Stimulated activated CD4-positive, alpha-beta T cell treated with anti-CD3 and anti-CD28 coated beads, Interleukin-4, amount 100 ng/mL, for 24 hours (primary cell): ENCODE measurements at regions not wholly inside any gene's neighbourhood (a gene's known extent, or its start where the extent isn't known, plus 50 kb on each side); places are given as distances from the start of the nearest gene placed in this dataset.

Experiments
- DNase-seq: peaks from one replicate; pipeline ENCODE4 v3.0.0-alpha.2; 2020

DNA sequence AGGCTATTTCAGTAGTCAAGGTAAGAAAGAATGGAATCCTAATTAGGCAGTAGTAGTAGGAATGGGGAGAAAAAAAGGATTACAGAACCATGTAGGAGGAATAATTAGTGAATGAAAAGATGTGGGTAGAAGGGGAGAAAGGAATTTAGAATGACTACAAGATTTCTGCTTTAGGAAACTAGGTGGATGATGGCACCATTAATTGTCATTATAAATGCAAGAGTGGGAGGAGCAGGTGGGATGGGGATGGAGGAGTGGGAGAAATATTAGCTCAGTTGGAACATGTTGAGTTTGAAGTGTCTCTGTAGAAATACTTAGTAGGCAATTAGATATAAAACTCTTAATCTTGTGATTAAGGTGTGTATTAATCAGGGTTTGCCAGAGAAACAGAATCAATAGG, 50.0 kb upstream of the C21orf91 start:
- no peak for DNase-seq
